ENCODE measurements at regions not wholly inside any gene's neighbourhood (a gene's known extent, or its start where the extent isn't known, plus 50 kb on each side); places are given as distances from the start of the nearest gene placed in this dataset.

DNA sequence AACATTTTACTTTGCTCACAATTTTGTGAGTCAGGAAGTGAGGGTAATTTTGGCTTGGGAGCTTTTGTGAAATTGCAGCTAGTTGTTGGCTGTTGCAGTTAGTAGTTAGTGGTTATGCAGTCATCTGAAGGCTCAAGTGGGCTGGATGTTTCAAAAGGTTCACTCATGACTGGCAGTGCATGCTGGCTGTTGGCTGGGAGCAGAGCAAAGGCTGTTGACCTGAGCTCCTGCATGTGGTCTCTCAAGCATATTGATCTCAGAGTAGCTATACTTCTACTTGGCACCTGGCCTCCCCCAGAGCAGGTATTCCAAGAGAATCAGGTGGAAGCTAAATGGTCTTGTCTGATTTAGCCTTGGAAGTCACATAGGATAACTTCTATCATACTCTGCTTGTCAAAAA, 414.1 kb upstream of the STXBP6 start:
- TF ChIP-seq, protein P1, sequence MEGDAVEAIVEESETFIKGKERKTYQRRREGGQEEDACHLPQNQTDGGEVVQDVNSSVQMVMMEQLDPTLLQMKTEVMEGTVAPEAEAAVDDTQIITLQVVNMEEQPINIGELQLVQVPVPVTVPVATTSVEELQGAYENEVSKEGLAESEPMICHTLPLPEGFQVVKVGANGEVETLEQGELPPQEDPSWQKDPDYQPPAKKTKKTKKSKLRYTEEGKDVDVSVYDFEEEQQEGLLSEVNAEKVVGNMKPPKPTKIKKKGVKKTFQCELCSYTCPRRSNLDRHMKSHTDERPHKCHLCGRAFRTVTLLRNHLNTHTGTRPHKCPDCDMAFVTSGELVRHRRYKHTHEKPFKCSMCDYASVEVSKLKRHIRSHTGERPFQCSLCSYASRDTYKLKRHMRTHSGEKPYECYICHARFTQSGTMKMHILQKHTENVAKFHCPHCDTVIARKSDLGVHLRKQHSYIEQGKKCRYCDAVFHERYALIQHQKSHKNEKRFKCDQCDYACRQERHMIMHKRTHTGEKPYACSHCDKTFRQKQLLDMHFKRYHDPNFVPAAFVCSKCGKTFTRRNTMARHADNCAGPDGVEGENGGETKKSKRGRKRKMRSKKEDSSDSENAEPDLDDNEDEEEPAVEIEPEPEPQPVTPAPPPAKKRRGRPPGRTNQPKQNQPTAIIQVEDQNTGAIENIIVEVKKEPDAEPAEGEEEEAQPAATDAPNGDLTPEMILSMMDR (IDR thresholded peaks at IDR 0.05), result no peak
- TF ChIP-seq POLR2A (IDR thresholded peaks at IDR 0.05), result no peak
